DND-41 (cell line): ENCODE measurements at regions not wholly inside any gene's neighbourhood (a gene's known extent, or its start where the extent isn't known, plus 50 kb on each side); places are given as distances from the start of the nearest gene placed in this dataset.

ENCODE experiments used
- CTCF ChIP-seq: IDR thresholded peaks from 2 replicates; pipeline ENCODE4 v1.5.1; 2012; ENCODE audit warnings: borderline replicate concordance, low read length, moderate library complexity, mild to moderate bottlenecking; ENCODE audit not compliant: poor library complexity, severe bottlenecking; ENCODE audit errors: extremely low read depth
- EZH2 ChIP-seq: IDR thresholded peaks from 3 replicates; pipeline ENCODE4 v1.6.1; 2012; ENCODE audit warnings: borderline replicate concordance, low read depth, mild to moderate bottlenecking, moderate library complexity, low read length, inconsistent platforms; ENCODE audit not compliant: severe bottlenecking

- TF ChIP-seq CTCF (no peak), EZH2 (no peak)
Observed at GRCh38 chr10:10833955-10834354, 183.7 kb upstream of the CELF2 start.
